IPS DF 4.7 (cell line): ENCODE measurements at regions not wholly inside any gene's neighbourhood (a gene's known extent, or its start where the extent isn't known, plus 50 kb on each side); places are given as distances from the start of the nearest gene placed in this dataset.
"Not testable (repeated sequence)": the region's sequence is repeated elsewhere in the genome, so short reads cannot be mapped to it uniquely, and the experiment has no call there.

Experiments used
- DNase-seq: peaks from one replicate; pipeline ENCODE4 v3.0.0-alpha.2; 2013; ENCODE audit warnings: low spot score; ENCODE audit errors: extremely low read depth

DNA sequence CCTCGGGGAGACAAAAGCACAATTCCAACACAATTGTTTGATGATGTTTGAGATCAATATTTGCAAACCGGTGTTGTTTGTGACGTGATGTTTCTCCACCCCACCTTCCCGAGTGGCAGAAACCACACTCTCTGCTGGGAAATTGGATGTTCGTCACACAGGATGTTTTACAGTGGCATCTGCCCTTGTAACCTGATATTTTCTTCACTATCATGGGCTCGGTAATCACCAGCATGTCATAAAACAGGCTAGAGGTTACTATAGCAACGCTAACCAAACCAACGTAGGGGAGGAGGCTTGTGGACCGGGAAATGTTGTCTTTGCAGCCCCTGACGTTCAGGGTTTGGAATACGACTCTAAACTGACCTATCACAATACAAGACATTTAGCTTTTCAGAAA is 454.5 kb downstream of the IRS2 start:
- no peak for DNase-seq

DNA sequence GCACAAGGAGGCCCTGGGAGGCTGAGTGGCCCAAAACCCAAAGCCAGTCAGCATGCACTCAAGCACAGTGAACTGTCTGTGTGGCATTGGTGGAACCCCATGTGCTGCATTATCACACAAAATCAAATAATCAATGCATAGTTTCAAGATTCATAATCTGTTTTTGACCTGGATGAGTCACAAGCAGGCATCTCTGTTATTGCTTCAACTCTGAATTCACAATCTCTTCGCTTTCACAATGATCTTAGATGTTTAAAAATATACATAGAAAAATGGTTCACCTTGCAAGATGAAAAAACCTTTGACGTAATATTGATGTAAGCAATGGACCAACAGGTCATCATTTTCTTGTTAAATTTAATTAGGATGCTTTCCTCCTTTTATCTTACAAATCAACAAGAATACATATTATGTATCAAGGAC is 455.4 kb downstream of the IRS2 start:
- no peak for DNase-seq

DNA sequence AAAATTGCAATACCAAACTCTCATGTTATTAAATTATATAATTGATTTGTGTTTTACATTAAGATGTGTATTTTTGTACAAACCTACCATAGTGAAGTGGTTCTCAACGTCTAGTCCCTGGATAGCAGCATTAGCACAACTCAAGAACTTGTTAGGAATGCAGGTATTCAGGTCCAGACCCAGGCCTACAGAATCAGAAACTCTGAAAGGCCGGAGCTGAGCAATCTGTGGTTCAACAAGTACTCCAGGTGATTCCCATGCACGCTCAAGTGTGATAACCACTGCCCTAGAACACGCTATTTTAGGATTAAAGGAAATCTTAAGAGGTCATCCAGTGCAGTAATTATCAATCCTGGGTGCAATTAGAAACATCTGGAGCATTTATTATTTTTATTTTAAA is 456.3 kb downstream of the IRS2 start:
- DNase-seq: no peak

DNA sequence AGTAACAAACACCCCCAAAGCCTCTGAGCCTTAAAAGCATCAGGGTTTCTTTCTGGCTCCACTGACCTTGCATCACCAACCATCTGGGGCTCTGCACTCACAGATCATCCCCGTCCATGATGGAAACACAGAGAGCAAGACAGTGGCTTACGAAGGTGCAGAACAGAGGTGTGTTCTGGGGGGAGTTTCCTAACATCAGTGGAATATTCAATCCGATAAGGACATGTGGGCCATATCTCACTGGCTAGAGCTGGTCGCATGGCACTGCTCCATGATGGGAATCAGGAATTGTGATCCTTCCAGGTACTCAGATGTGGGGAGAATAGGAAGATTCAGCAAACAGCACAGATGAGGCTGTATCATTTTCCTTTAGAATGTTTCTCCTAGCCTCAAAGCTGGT is 457.2 kb downstream of the IRS2 start:
- no peak for DNase-seq

DNA sequence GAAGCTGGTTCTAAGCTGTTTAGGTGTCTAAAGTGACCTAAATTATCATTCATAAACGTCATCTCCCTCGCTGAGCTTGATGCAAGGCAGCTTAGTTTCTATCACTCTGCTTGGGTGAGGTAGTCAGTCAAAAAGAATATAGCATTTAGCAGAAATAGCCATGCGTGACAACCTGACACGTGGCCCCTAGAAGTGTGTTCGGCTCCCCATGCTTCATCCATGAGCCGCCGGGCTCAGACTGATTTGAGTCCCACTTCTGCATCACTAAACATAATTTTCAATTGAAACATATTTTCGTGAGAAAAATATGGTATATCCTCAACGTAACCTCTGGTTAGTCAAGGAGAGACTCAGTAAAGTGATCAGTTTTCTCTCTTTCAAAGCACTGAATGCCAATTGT is 459.8 kb downstream of the IRS2 start:
- DNase-seq: no peak

GRCh38 chr13:109323338-109323737 is 463.0 kb downstream of the IRS2 start:
- DNase-seq: no peak

GRCh38 chr13:109318945-109319590 is 467.3 kb downstream of the IRS2 start:
- DNase-seq: no peak

GRCh38 chr13:109315481-109315880 is 470.9 kb downstream of the IRS2 start:
- DNase-seq: no peak

- DNase-seq: no peak
Observed at GRCh38 chr13:109314101-109314500, 472.3 kb downstream of the IRS2 start.

DNA sequence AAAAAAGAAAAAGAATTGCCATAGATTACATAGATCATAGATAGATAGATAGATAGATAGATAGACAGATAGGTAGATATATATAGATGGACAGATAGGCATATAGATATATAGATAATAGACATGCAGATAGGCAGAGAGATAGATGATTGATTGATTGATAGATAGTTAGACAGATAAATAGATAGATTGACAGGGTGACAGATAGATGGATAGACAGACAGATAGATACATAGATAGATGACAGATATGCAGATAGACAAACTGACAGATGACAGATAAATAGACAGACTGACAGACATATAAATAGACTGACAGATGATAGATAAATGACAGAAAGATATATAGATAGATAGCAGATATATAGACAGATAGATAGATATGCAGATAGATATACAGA is 474.0 kb downstream of the IRS2 start:
- DNase-seq: no peak

GRCh38 chr13:109311431-109311976 is 474.9 kb downstream of the IRS2 start:
- DNase-seq: not testable (repeated sequence)

DNA sequence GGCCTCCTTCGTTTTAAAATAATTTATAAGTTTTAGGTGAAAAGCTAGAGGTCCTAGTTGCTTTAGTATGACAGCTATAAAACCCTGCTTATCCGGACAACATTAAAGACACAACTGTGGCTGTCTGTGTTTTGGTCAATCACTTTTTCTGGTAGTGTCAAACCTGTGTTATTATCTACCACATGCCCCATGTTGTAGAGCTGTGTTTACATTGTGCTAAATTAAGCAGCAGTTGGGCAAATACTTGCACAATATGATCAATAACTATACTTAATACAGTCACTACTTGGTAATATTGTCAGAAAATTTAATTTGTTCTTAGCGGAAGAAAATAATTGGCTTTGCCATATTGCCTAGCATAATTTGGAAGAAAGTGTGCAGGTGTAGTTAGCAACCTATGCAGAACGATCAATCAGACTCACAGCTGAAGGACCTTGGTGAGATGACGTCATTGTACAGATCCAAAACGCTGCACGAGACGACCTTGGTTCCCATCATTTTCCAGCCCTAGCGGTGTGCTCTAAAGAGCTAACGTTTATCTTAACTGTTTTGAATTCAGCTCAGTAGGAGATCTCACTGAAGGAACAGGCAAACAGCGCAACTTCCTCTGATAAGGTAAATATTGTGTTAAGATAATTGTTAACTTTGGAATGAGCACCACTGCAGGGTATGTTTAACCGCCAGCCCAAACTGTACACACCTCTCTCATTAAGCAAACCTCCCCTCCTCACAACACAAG is 476.6 kb downstream of the IRS2 start:
- no peak for DNase-seq

GRCh38 chr13:109307027-109307426 is 479.4 kb downstream of the IRS2 start:
- DNase-seq: no peak

DNA sequence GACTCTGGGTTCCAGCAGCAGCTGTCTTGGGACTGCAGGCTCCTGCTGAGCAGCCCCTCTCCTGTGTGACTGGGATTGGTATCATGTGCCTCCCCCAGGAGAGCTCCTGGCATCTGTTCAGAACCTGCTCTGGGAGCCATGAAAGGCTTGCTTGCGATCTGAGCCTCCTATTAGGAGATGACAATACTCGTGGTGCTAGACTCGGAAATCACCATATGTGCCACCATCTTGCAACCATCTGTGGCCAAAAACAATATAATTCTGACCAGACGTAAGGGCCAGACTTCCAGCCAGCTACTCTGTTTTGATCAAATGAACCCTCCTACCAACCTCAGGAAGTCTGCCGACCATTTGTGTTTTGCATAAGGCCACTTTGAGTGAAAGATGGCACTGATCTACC is 484.7 kb downstream of the IRS2 start:
- no peak for DNase-seq

DNA sequence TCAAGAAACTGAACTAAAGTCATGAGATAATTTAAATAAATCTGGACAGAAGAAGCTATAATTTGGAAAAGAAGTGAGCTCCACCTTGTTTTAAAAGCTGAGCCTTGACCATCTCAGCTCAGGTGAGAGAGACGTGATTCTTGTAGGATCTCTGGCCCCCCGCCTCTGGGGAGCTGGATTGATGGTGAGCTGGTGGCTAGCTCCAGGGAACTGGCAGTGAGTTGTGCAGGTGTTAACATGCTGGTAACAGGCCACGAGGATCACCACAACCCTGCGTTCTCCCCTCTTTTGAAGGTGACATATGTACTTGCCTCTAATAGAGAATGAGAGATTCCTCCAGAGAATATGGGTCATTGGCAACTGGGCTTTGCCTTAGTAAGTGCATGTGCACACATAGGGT is 485.1 kb downstream of the IRS2 start:
- no peak for DNase-seq

GRCh38 chr13:109297628-109298027 is 488.8 kb downstream of the IRS2 start:
- DNase-seq: no peak

DNA sequence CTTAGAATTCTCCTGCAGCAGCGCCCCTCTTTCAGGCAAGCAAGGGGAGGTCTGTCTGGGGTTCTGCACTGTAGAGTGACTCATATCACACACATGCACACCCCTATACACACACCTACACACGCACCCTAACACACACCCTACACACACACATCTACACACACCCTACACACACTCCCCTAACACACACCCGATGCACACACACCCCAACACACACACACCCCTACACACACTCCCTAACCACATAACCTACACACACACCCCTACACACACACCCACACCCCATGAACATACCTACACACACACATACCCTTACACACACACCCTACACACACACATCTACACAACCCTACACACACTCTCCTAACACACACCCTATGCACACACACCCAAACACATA is 493.2 kb downstream of the IRS2 start:
- DNase-seq: no peak

GRCh38 chr13:109288151-109288709 is 498.2 kb downstream of the IRS2 start:
- DNase-seq: no peak

DNA sequence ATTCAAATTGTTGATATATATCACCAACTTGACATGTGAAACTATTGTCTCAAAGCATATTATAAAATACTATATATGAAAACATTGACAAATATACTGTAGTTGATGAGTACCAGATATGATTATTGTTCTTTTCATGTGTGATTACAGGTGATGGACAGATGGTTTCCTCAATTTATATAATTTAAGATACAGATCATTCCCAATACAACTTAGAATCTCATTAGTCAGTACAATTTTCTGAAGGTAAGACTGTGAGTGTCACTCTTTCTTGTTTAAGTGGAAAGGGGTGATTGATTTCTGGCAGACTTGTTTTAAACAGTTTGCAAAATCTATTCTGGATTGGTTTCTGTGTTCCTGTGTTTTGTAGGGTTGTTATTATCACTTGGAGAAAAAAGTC is 498.8 kb downstream of the IRS2 start:
- no peak for DNase-seq

GRCh38 chr13:109285586-109285985 is 500.8 kb downstream of the IRS2 start:
- no peak for DNase-seq

GRCh38 chr13:109281903-109282635 is 504.3 kb downstream of the IRS2 start:
- DNase-seq: no peak
